ENCODE measurements at regions not wholly inside any gene's neighbourhood (a gene's known extent, or its start where the extent isn't known, plus 50 kb on each side); places are given as distances from the start of the nearest gene placed in this dataset.

GRCh38 chr4:123943976-123944375, 547.4 kb downstream of the SPRY1 start:
- Histone ChIP-seq H3K4me2 (no peak overlapping the region), H3K9ac (no peak overlapping the region), H4K20me1 (no peaks in the 10 kb centered on the region), H3K9me3 (no peaks in the 10 kb centered on the region), H3K27me3 (no peaks in the 10 kb centered on the region), H3K4me3 (no peak overlapping the region), H3K27ac (no peak overlapping the region), H3K36me3 (no peaks in the 10 kb centered on the region), H3K4me1 (peaks cover 7% of the 10 kb centered on the region; the same call in 1 of the 2 replicates)
- no peak for TF ChIP-seq Cebpa-rat (IDR thresholded peaks at IDR 0.05)

- no peaks in the 10 kb centered on the region for H3K4me1 ChIP-seq
- no peaks in the 10 kb centered on the region for H3K36me3 ChIP-seq
- no peaks in the 10 kb centered on the region for H3K27me3 ChIP-seq
- no peak overlapping the region for H3K4me3 ChIP-seq
- no peaks in the 10 kb centered on the region for H3K9me3 ChIP-seq
- no peaks in the 10 kb centered on the region for H4K20me1 ChIP-seq
- no peak for TF ChIP-seq Cebpa-rat (IDR thresholded peaks at IDR 0.05)
- no peak overlapping the region for H3K4me2 ChIP-seq
- H3K27ac ChIP-seq = no peak overlapping the region
- H3K9ac ChIP-seq = no peak overlapping the region
Measured at GRCh38 chr4:123945301-123945700, 548.7 kb downstream of the SPRY1 start.

- no peaks in the 10 kb centered on the region for H3K4me1 ChIP-seq
- H3K27ac ChIP-seq = no peak overlapping the region
- H3K4me2 ChIP-seq = no peak overlapping the region
- H3K36me3 ChIP-seq = no peaks in the 10 kb centered on the region
- H3K9ac ChIP-seq = no peak overlapping the region
- no peaks in the 10 kb centered on the region for H3K9me3 ChIP-seq
- H4K20me1 ChIP-seq = no peaks in the 10 kb centered on the region
- H3K4me3 ChIP-seq = no peak overlapping the region
- H3K27me3 ChIP-seq = no peaks in the 10 kb centered on the region
- TF ChIP-seq Cebpa-rat (IDR thresholded peaks at IDR 0.05) = no peak
Measured at GRCh38 chr4:123950530-123950929, 553.9 kb downstream of the SPRY1 start.

- no peaks in the 10 kb centered on the region for H4K20me1 ChIP-seq
- H3K9ac ChIP-seq = no peak overlapping the region
- H3K27ac ChIP-seq = no peak overlapping the region
- TF ChIP-seq Cebpa-rat (IDR thresholded peaks at IDR 0.05) = no peak
- H3K4me1 ChIP-seq = no peaks in the 10 kb centered on the region
- no peak overlapping the region for H3K4me3 ChIP-seq
- H3K9me3 ChIP-seq = no peaks in the 10 kb centered on the region
- H3K27me3 ChIP-seq = no peaks in the 10 kb centered on the region
- no peaks in the 10 kb centered on the region for H3K36me3 ChIP-seq
- no peak overlapping the region for H3K4me2 ChIP-seq
Measured at GRCh38 chr4:123952530-123953274, 556.1 kb downstream of the SPRY1 start.

- Histone ChIP-seq H3K4me3 (no peak overlapping the region), H3K4me1 (no peaks in the 10 kb centered on the region), H3K27me3 (no peaks in the 10 kb centered on the region), H3K9me3 (no peaks in the 10 kb centered on the region), H3K9ac (no peak overlapping the region), H3K27ac (no peak overlapping the region), H3K4me2 (no peak overlapping the region), H4K20me1 (no peaks in the 10 kb centered on the region), H3K36me3 (no peaks in the 10 kb centered on the region)
- no peak for TF ChIP-seq Cebpa-rat (IDR thresholded peaks at IDR 0.05)
Measured at GRCh38 chr4:123953566-123953965, 557.0 kb downstream of the SPRY1 start.

- no peak overlapping the region for H3K4me3 ChIP-seq
- no peaks in the 10 kb centered on the region for H3K4me1 ChIP-seq
- H4K20me1 ChIP-seq = no peaks in the 10 kb centered on the region
- no peak overlapping the region for H3K4me2 ChIP-seq
- H3K27ac ChIP-seq = no peak overlapping the region
- no peaks in the 10 kb centered on the region for H3K9me3 ChIP-seq
- TF ChIP-seq Cebpa-rat (IDR thresholded peaks at IDR 0.05) = no peak
- no peaks in the 10 kb centered on the region for H3K27me3 ChIP-seq
- H3K9ac ChIP-seq = no peak overlapping the region
- no peaks in the 10 kb centered on the region for H3K36me3 ChIP-seq
Measured at GRCh38 chr4:123954220-123954619, 557.6 kb downstream of the SPRY1 start.

GRCh38 chr4:123955167-123955800, 558.7 kb downstream of the SPRY1 start:
- Histone ChIP-seq H3K36me3 (no peaks in the 10 kb centered on the region), H3K9me3 (no peaks in the 10 kb centered on the region)

GRCh38 chr4:123956204-123956603, 559.6 kb downstream of the SPRY1 start:
- Histone ChIP-seq H3K4me1 (no peaks in the 10 kb centered on the region), H3K27me3 (no peaks in the 10 kb centered on the region), H3K9ac (no peak overlapping the region), H3K4me3 (no peak overlapping the region), H3K36me3 (no peaks in the 10 kb centered on the region), H3K27ac (no peak overlapping the region), H4K20me1 (no peaks in the 10 kb centered on the region), H3K9me3 (no peaks in the 10 kb centered on the region), H3K4me2 (no peak overlapping the region)
- no peak for TF ChIP-seq Cebpa-rat (IDR thresholded peaks at IDR 0.05)

More at GRCh38 chr4:123955167-123955800, 558.7 kb downstream of the SPRY1 start:
- no peaks in the 10 kb centered on the region for H3K27me3 ChIP-seq
- no peak overlapping the region for H3K4me3 ChIP-seq
- no peaks in the 10 kb centered on the region for H4K20me1 ChIP-seq
- H3K27ac ChIP-seq = no peak overlapping the region
- no peaks in the 10 kb centered on the region for H3K4me1 ChIP-seq
- H3K9ac ChIP-seq = no peak overlapping the region
- no peak overlapping the region for H3K4me2 ChIP-seq
- TF ChIP-seq Cebpa-rat (IDR thresholded peaks at IDR 0.05) = no peak

- Histone ChIP-seq H3K9ac (no peak overlapping the region), H3K4me2 (no peak overlapping the region), H3K27me3 (no peaks in the 10 kb centered on the region), H3K27ac (no peak overlapping the region), H3K4me3 (no peak overlapping the region), H4K20me1 (no peaks in the 10 kb centered on the region), H3K36me3 (no peaks in the 10 kb centered on the region), H3K9me3 (no peaks in the 10 kb centered on the region), H3K4me1 (no peaks in the 10 kb centered on the region)
- TF ChIP-seq Cebpa-rat (IDR thresholded peaks at IDR 0.05) = no peak
Measured at GRCh38 chr4:123966990-123967769, 570.6 kb downstream of the SPRY1 start.

- Histone ChIP-seq H3K27me3 (no peaks in the 10 kb centered on the region), H3K4me3 (no peak overlapping the region), H3K36me3 (no peaks in the 10 kb centered on the region), H3K9ac (no peak overlapping the region), H3K4me2 (no peak overlapping the region), H3K4me1 (0 out of 2 replicates have a peak, but pooled peaks cover 9% of the 10 kb centered on the region), H3K9me3 (no peaks in the 10 kb centered on the region), H3K27ac (no peak overlapping the region), H4K20me1 (no peaks in the 10 kb centered on the region)
- no peak for TF ChIP-seq Cebpa-rat (IDR thresholded peaks at IDR 0.05)
Measured at GRCh38 chr4:123972031-123972430, 575.4 kb downstream of the SPRY1 start.

All from BLaER1 (cell line).